Psoas muscle (tissue), 7 donors: ENCODE measurements at regions not wholly inside any gene's neighbourhood (a gene's known extent, or its start where the extent isn't known, plus 50 kb on each side); places are given as distances from the start of the nearest gene placed in this dataset.

Experiments used
- ATAC-seq, 4 donors: fragments of 200-7000 bp; cut with Tn5 transposase; one replicate each; pipeline ENCODE4 v1.9.1; 2020; ENCODE audit warnings: moderate library complexity in 3 of 4, mild to moderate bottlenecking in 2 of 4
- DNase-seq, 2 donors: peaks; one replicate each; pipeline ENCODE4 v3.0.0-alpha.2; 2020
- H3K27ac ChIP-seq: fragments of 200-600 bp; one replicate; pipeline ENCODE4 v1.8.0; 2022
- H3K27me3 ChIP-seq, 3 donors: fragments of 200-600 bp in 1 of 3; one replicate each; pipeline versions ENCODE4 v1.6.1 to v1.8.0; 2013 to 2022; ENCODE audit warnings: low read length in 2 of 3, mild to moderate bottlenecking in 2 of 3, moderate library complexity in 1 of 3; ENCODE audit not compliant: insufficient read depth in 3 of 3
- H3K36me3 ChIP-seq, 2 donors: fragments of 200-600 bp in 1 of 2; one replicate each; pipeline versions ENCODE4 v1.6.1 to v1.8.0; 2013 to 2022; ENCODE audit warnings: low read depth in 1 of 2, mild to moderate bottlenecking in 1 of 2, moderate library complexity in 1 of 2; ENCODE audit not compliant: insufficient read depth in 1 of 2
- H3K4me1 ChIP-seq: fragments of 200-600 bp; one replicate; pipeline ENCODE4 v1.8.0; 2022
- H3K4me3 ChIP-seq: fragments of 200-600 bp; one replicate; pipeline ENCODE4 v1.8.0; 2022; ENCODE audit warnings: mild to moderate bottlenecking
- H3K9me3 ChIP-seq: fragments of 200-600 bp; one replicate; pipeline ENCODE4 v1.8.0; 2022
- WGBS, 3 donors: extraction: QIAGEN DNeasy Blood & Tissue Kit; methylation state at CpG; one replicate each; pipeline versions ENCODE4 v1.1.6 to v1.1.7; 2013; 5-methylcytosine and 5-hydroxymethylcytosine counted together
- intact Hi-C, 2 donors: fragments of 100-400 bp; cut with DNase I; formaldehyde crosslinking; loops; one replicate each; pipeline versions ENCODE4 v1.11.0 to v1.14.2; 2022
- TF ChIP-seq, protein P1 (sequence below): fragments of 200-600 bp; IDR thresholded peaks from one replicate; pipeline ENCODE4 v1.8.0; 2022; ENCODE audit warnings: antibody characterized with exemption
- donor health status: healthy with polysubstance abuse.
- donor health status: DM: no; HTN: no; CAD: no; lungs with moderate emphysema.
- donor health status: Bipolar disorder and iron deficiency.
- donor health status: healthy.
- donor health status: DM: yes; HTN: yes; CAD: no.
- donor health status: DM: no; HTN: no; CAD: no.
- donor health status: DM: yes; HTN: yes; CAD: no.

DNA sequence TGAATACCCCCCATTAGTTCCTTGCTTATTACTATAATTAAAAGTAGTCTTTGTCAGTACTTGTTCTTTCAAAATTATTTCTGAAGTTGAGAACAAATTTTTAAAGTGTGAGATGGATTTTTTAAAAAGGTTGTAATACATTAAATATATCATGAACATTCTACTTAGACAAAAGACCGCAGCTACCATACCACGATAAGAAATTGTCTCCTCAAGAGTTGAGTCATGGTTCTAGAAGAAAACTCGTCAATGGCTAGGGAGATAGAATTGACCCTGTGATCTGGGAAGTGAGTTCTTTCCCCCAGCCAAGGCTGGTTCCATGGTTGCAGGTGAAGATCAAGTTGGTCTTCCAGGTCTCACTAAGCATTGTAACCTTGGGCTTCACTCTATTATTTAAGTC lies 67.8 kb upstream of the ACYP2 start:
- Histone ChIP-seq H3K27ac (no peak overlapping the region), H3K36me3 (peaks cover 0 to 14% of the 10 kb centered on the region in 2 donors), H3K4me3 (no peak overlapping the region), H3K4me1 (peaks cover 10% of the 10 kb centered on the region), H3K27me3 (no peaks in the 10 kb centered on the region), H3K9me3 (no peaks in the 10 kb centered on the region)
- WGBS, 3 donors = 79 to 95% (median 82%) methylated on average over 3 of the region's 3 CpGs
- DNase-seq = no peak
- TF ChIP-seq, protein P1, sequence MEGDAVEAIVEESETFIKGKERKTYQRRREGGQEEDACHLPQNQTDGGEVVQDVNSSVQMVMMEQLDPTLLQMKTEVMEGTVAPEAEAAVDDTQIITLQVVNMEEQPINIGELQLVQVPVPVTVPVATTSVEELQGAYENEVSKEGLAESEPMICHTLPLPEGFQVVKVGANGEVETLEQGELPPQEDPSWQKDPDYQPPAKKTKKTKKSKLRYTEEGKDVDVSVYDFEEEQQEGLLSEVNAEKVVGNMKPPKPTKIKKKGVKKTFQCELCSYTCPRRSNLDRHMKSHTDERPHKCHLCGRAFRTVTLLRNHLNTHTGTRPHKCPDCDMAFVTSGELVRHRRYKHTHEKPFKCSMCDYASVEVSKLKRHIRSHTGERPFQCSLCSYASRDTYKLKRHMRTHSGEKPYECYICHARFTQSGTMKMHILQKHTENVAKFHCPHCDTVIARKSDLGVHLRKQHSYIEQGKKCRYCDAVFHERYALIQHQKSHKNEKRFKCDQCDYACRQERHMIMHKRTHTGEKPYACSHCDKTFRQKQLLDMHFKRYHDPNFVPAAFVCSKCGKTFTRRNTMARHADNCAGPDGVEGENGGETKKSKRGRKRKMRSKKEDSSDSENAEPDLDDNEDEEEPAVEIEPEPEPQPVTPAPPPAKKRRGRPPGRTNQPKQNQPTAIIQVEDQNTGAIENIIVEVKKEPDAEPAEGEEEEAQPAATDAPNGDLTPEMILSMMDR = no peak
- intact Hi-C loops = loop anchor here in 1 of 2 donors (10.0 kb wide), 1 partner anchor 73 kb away; the partner anchor contains the start of gene PSME4
- ATAC-seq = no peak

DNA sequence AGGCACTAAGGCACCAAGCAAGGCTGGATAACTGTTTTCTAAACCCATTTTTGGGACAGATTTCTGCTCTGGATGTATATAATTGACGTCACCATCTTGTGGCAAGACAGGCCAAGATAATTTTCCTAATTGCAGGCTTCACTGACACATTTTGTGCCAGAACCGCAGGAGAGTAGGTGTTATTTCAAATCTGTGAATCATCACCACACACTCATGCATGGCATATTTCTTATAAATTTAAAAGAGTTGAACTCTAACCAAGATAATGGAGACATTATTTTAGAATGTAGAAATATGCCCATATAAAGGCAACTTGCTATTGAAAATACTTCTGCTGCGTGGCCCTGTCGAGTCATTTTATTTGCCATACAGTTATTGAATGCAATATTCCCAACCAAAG lies 68.3 kb upstream of the ACYP2 start:
- ATAC-seq = no peak
- Histone ChIP-seq H3K36me3 (peaks cover 0 to 13% of the 10 kb centered on the region in 2 donors), H3K4me1 (peaks cover 10% of the 10 kb centered on the region), H3K4me3 (no peak overlapping the region), H3K27ac (no peak overlapping the region), H3K27me3 (no peaks in the 10 kb centered on the region), H3K9me3 (no peaks in the 10 kb centered on the region)
- TF ChIP-seq, protein P1 = no peak
- intact Hi-C loops = loop anchor here in 1 of 2 donors (10.0 kb wide), 1 partner anchor 72 kb away; the partner anchor contains the start of gene PSME4
- no peak for DNase-seq
- 96 to 97% (median 96%) methylated on average over 4 of the region's 4 CpGs for WGBS, 3 donors

DNA sequence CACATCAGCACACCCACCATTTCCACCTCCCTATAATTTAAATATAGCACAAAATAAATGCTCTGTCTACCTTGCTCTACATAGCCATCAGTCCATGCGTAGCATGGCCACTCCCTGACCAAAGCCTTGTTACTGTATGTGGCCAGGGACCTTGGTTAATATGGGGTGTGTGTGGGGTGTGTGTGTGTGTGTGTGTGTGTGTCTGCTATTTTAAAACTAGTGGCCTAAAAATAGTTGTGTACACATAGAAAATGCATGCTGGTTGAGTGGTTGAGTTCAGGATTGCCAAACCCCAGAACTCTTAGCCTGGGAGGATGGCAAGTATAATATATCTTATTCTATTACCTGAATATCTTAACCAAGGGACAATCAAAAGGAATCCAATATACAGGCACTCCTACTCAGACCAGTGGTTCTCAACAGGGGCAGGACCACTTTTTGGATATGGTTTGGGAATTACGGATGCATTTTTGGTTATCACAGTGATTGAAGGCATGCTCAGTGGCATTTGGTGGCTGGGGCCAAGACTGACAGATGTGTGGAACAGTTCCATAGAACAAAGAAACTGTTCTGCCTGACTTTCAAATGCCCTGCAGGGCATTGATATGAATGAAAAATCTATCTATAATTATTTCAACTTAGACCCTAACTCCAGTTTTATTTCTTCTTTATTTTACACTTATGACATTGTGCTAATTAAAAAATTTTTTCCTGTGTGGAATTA lies 72.3 kb upstream of the PSME4 start:
- H3K27ac ChIP-seq = peak overlapping the region; percentile 56
- no peaks in the 10 kb centered on the region for H3K36me3 ChIP-seq
- no peaks in the 10 kb centered on the region for H3K9me3 ChIP-seq
- DNase-seq (no peak), ATAC-seq (peak; percentile 84 to 93 (median 90))
- H3K4me3 ChIP-seq = no peak overlapping the region
- H3K27me3 ChIP-seq = no peaks in the 10 kb centered on the region
- intact Hi-C loops = loop anchor here in 1 of 2 donors (10.0 kb wide), 1 partner anchor 68 kb away; the partner anchor contains the start of gene PSME4
- peaks cover 10% of the 10 kb centered on the region for H3K4me1 ChIP-seq
- 23 to 51% (median 36%) methylated on average over 2 of the region's 2 CpGs for WGBS, 3 donors
- TF ChIP-seq, protein P1 = no peak

DNA sequence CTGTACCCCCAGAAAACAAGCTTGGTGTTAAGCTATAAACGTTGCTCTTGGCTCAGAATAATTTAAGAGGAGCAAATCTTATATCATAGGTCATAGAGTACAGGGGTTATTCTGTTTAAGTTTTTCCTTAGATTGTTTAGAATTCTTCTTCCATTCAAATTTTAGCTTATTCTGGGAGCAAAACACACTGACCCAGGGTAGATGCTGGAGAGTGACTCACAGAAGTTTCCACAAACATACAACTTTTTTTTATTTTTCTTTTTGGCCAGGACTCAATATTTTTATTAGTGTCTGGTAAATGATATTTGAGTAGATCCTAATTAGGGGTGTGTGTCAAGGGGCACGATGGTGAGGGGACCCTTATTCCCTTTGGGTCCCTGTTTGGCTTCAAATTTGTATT lies 71.5 kb upstream of the PSME4 start:
- TF ChIP-seq, protein P1 = no peak
- DNase-seq (no peak), ATAC-seq (no peak)
- Histone ChIP-seq H3K4me3 (no peak overlapping the region), H3K9me3 (no peaks in the 10 kb centered on the region), H3K4me1 (peaks cover 10% of the 10 kb centered on the region), H3K27me3 (no peaks in the 10 kb centered on the region), H3K27ac (peak overlapping the region; percentile 56), H3K36me3 (no peaks in the 10 kb centered on the region)
- WGBS, 3 donors = 34 to 42% (median 35%) methylated on average over 2 of the region's 2 CpGs
- intact Hi-C loops = loop anchor here in 1 of 2 donors (10.0 kb wide), 1 partner anchor 68 kb away; the partner anchor contains the start of gene PSME4
